K562 (cell line): ENCODE measurements at regions not wholly inside any gene's neighbourhood (a gene's known extent, or its start where the extent isn't known, plus 50 kb on each side); places are given as distances from the start of the nearest gene placed in this dataset.

Source experiments
- ATAC-seq: fragments of 200-7000 bp; cut with Tn5 transposase; 3 replicates; pipeline ENCODE4 v1.9.1; 2020; ENCODE audit warnings: moderate library complexity
- BruUV-seq: library from RNA; stranded (reverse); fragments of 400-500 nt; replicated peaks from 2 replicates; lab custom pipeline; 2021; lab: Mats Ljungman, UMichigan
- CTCF ChIA-PET: fragments of 300-600 bp; formaldehyde crosslinking; extraction: SDS; loops from one replicate; lab custom pipeline; 2021; ENCODE audit warnings: low intra/inter-chr PET ratio; lab: Yijun Ruan, JAX
- POLR2A ChIA-PET: fragments of 300-600, 350-650 bp; sonication (Branson Sonifier 250); formaldehyde crosslinking; extraction: SDS; loops from one replicate; lab custom pipeline; 2021; ENCODE audit warnings: antibody characterized with exemption, inconsistent platforms; lab: Yijun Ruan, JAX
- DNase-seq, 4 experiments: peaks; one replicate each; pipeline versions ENCODE4 v3.0.0 to v3.0.0-alpha.2; 2011 to 2018; ENCODE audit warnings: low spot score in 3 of 4, mixed read lengths in 3 of 4; ENCODE audit errors: extremely low read depth in 1 of 4
- FAIRE-seq: peaks from 2 replicates; lab custom pipeline; 2011; peaks lifted over from hg19 to GRCh38; lab: Jason Lieb, UNC
- H2AFZ ChIP-seq: 2 replicates; pipeline ENCODE4 v1.6.0; 2011; ENCODE audit warnings: low read depth, low read length, control low read depth, inconsistent platforms
- H3K27ac ChIP-seq: fragments of 200-600 bp; 3 replicates; pipeline ENCODE4 v1.8.0; 2011; ENCODE audit warnings: low read depth, mild to moderate bottlenecking, control low read depth, inconsistent platforms, low read length, moderate library complexity, mixed read lengths; ENCODE audit errors: extremely low read depth
- H3K27me3 ChIP-seq, 2 experiments: fragments of 300-600 bp in 1 of 2; 2 replicates in 1 of 2; 3 replicates in 1 of 2; pipeline versions ENCODE4 v1.6.0 to v1.8.0; 2011; ENCODE audit warnings: inconsistent platforms in 2 of 2, low read length in 2 of 2, mild to moderate bottlenecking in 1 of 2, mixed read lengths in 1 of 2, moderate library complexity in 1 of 2; ENCODE audit not compliant: control insufficient read depth in 2 of 2, insufficient read depth in 2 of 2
- H3K36me3 ChIP-seq: fragments of 300-600 bp; 3 replicates; pipeline ENCODE4 v1.8.0; 2011; ENCODE audit warnings: mild to moderate bottlenecking, low read length, inconsistent platforms; ENCODE audit not compliant: control insufficient read depth, insufficient read depth
- H3K4me1 ChIP-seq, 2 experiments: fragments of 200-600 bp in 1 of 2; replicated peaks in 1 of 2; 2 replicates in 1 of 2; 3 replicates in 1 of 2; pipeline versions ENCODE4 v1.5.1 to v1.8.0; 2011; ENCODE audit warnings: inconsistent platforms in 2 of 2, low read length in 2 of 2, mild to moderate bottlenecking in 1 of 2, mixed read lengths in 1 of 2, moderate library complexity in 1 of 2; ENCODE audit not compliant: control insufficient read depth in 2 of 2, insufficient read depth in 2 of 2
- H3K4me2 ChIP-seq: 2 replicates; pipeline ENCODE4 v1.6.1; 2011; ENCODE audit warnings: low read length, control low read depth, inconsistent platforms, mixed read lengths; ENCODE audit not compliant: insufficient read depth
- H3K4me3 ChIP-seq: fragments of 200-600 bp; sonication (generic), shearing (Covaris generic); 2 replicates; pipeline ENCODE4 v1.5.1; 2016; ENCODE audit warnings: control low read depth, inconsistent platforms
- H3K79me2 ChIP-seq: fragments of 200-600 bp; 3 replicates; pipeline ENCODE4 v1.8.0; 2011; ENCODE audit warnings: low read length, inconsistent platforms; ENCODE audit not compliant: control insufficient read depth, insufficient read depth
- H3K9ac ChIP-seq, 2 experiments: 2 replicates each; pipeline versions ENCODE4 v1.6.0 to v1.6.1; 2011; ENCODE audit warnings: low read depth in 2 of 2, low read length in 2 of 2, control low read depth in 1 of 2, inconsistent platforms in 1 of 2, mild to moderate bottlenecking in 1 of 2, mixed read lengths in 1 of 2; ENCODE audit not compliant: insufficient read depth in 1 of 2
- H3K9me1 ChIP-seq: one replicate; pipeline ENCODE4 v1.6.0; 2011; ENCODE audit warnings: inconsistent platforms, mild to moderate bottlenecking, low read length, moderate library complexity; ENCODE audit not compliant: control insufficient read depth, insufficient read depth
- H3K9me3 ChIP-seq: replicated peaks from 2 replicates; pipeline ENCODE4 v1.5.1; 2011; ENCODE audit warnings: low read depth, low read length, inconsistent platforms; ENCODE audit not compliant: control insufficient read depth, insufficient read depth
- H4K20me1 ChIP-seq: replicated peaks from 2 replicates; pipeline ENCODE4 v1.6.1; 2011; ENCODE audit warnings: low read length, inconsistent platforms, mixed read lengths; ENCODE audit not compliant: control insufficient read depth, insufficient read depth
- BCOR ChIP-seq: fragments of 450-650 bp; IDR thresholded peaks from 2 replicates; pipeline ENCODE4 v1.6.1; 2016
- ZNF316 ChIP-seq: fragments of 450-650 bp; IDR thresholded peaks from 2 replicates; pipeline ENCODE4 v1.6.1; 2016
- WGBS: fragments of 100-300 bp; shearing (Covaris generic); methylation state at CpG from one replicate; pipeline ENCODE4 v1.1.6; 2016; ENCODE audit warnings: low coverage, mixed read lengths; ENCODE audit not compliant: insufficient coverage; ENCODE audit errors: missing lambda C conversion rate; 5-methylcytosine and 5-hydroxymethylcytosine counted together
- in situ Hi-C: fragments of 300-500 bp; cut with MboI; formaldehyde crosslinking; loops from 4 replicates; pipeline ENCODE4 v1.15.0; 2018; ENCODE audit warnings: inconsistent platforms, mixed read lengths
- intact Hi-C: fragments of 100-400 bp; cut with micrococcal nuclease; formaldehyde crosslinking; loops from 2 replicates; pipeline ENCODE4 v1.14.2; 2022
- TF ChIP-seq, protein P1 (sequence below): fragments of 250-450 bp; sonication (Bioruptor Pico); IDR thresholded peaks from 2 replicates; pipeline ENCODE4 v1.8.0; 2021; ENCODE audit warnings: moderate library complexity, mild to moderate bottlenecking, inconsistent platforms
- TF ChIP-seq, protein P2 (sequence below): fragments of 450-650 bp; conservative IDR thresholded peaks from 2 replicates; pipeline ENCODE4 v1.6.1; 2016; ENCODE audit warnings: missing genetic modification characterization, low read depth, mild to moderate bottlenecking, missing compliant biosample characterization, moderate library complexity

GRCh38 chr1:209232197-209232596 lies 351.3 kb upstream of the CAMK1G start (continued):
- TF ChIP-seq, protein P1, sequence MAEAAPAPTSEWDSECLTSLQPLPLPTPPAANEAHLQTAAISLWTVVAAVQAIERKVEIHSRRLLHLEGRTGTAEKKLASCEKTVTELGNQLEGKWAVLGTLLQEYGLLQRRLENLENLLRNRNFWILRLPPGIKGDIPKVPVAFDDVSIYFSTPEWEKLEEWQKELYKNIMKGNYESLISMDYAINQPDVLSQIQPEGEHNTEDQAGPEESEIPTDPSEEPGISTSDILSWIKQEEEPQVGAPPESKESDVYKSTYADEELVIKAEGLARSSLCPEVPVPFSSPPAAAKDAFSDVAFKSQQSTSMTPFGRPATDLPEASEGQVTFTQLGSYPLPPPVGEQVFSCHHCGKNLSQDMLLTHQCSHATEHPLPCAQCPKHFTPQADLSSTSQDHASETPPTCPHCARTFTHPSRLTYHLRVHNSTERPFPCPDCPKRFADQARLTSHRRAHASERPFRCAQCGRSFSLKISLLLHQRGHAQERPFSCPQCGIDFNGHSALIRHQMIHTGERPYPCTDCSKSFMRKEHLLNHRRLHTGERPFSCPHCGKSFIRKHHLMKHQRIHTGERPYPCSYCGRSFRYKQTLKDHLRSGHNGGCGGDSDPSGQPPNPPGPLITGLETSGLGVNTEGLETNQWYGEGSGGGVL (CRISPR knock-in tag), result no peak
- no peak for TF ChIP-seq BCOR
- TF ChIP-seq, protein P2, sequence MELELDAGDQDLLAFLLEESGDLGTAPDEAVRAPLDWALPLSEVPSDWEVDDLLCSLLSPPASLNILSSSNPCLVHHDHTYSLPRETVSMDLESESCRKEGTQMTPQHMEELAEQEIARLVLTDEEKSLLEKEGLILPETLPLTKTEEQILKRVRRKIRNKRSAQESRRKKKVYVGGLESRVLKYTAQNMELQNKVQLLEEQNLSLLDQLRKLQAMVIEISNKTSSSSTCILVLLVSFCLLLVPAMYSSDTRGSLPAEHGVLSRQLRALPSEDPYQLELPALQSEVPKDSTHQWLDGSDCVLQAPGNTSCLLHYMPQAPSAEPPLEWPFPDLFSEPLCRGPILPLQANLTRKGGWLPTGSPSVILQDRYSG, result no peak

GRCh38 chr1:209232759-209233158 lies 350.8 kb upstream of the CAMK1G start:
- no peaks in the 10 kb centered on the region for H4K20me1 ChIP-seq
- under 1% methylated on average over 15 of the region's 15 CpGs for WGBS
- TF ChIP-seq ZNF316, result no peak
- H3K4me2 ChIP-seq, result no peak overlapping the region
- H3K36me3 ChIP-seq, result no peaks in the 10 kb centered on the region
- FAIRE-seq, result no peak
- no peak overlapping the region for H3K4me3 ChIP-seq
- H3K9me1 ChIP-seq, result no peaks in the 10 kb centered on the region
- no peaks in the 10 kb centered on the region for H3K79me2 ChIP-seq
- DNase-seq, result no peak
- H3K27me3 ChIP-seq, result peaks cover 0 to 10% of the 10 kb centered on the region in 2 experiments; a peak in 2 of 5 replicates
- no peak overlapping the region for H3K27ac ChIP-seq
- H2AFZ ChIP-seq, result no peak overlapping the region
- ChIA-PET POLR2A (no interaction called here), CTCF (no interaction called here)
- ATAC-seq, result no peak
- BruUV-seq, result no TSS peak
- no peaks in the 10 kb centered on the region for H3K9me3 ChIP-seq
- intact Hi-C loops, result no loop called here
- in situ Hi-C loops, result no loop called here
- no peaks in the 10 kb centered on the region for H3K4me1 ChIP-seq
- no peak overlapping the region for H3K9ac ChIP-seq
